Activated naive CD8-positive, alpha-beta T cell treated with anti-CD3 and anti-CD28 coated beads, Interleukin-2, amount 50 U/mL, for 24 hours (primary cell): ENCODE measurements at regions not wholly inside any gene's neighbourhood (a gene's known extent, or its start where the extent isn't known, plus 50 kb on each side); places are given as distances from the start of the nearest gene placed in this dataset.

ENCODE experiments used
- ATAC-seq: fragments of 150-1000 bp; cut with Tn5 transposase; one replicate; pipeline ENCODE4 v1.10.0; 2021
- DNase-seq: peaks from one replicate; pipeline ENCODE4 v3.0.0; 2021
- H3K27ac Mint-ChIP-seq: one replicate; pipeline ENCODE4 v1.8.0; 2021; ENCODE audit warnings: mild to moderate bottlenecking, mixed read lengths
- H3K27me3 Mint-ChIP-seq: one replicate; pipeline ENCODE4 v1.8.0; 2021; ENCODE audit warnings: mixed read lengths
- H3K36me3 Mint-ChIP-seq: one replicate; pipeline ENCODE4 v1.8.0; 2021; ENCODE audit warnings: low read depth, mixed read lengths
- H3K4me1 Mint-ChIP-seq: one replicate; pipeline ENCODE4 v1.8.0; 2021; ENCODE audit warnings: mixed read lengths
- H3K4me3 Mint-ChIP-seq: one replicate; pipeline ENCODE4 v1.8.0; 2021; ENCODE audit warnings: mild to moderate bottlenecking, moderate library complexity, mixed read lengths
- H3K9me3 Mint-ChIP-seq: one replicate; pipeline ENCODE4 v1.8.0; 2021; ENCODE audit warnings: mixed read lengths

DNA sequence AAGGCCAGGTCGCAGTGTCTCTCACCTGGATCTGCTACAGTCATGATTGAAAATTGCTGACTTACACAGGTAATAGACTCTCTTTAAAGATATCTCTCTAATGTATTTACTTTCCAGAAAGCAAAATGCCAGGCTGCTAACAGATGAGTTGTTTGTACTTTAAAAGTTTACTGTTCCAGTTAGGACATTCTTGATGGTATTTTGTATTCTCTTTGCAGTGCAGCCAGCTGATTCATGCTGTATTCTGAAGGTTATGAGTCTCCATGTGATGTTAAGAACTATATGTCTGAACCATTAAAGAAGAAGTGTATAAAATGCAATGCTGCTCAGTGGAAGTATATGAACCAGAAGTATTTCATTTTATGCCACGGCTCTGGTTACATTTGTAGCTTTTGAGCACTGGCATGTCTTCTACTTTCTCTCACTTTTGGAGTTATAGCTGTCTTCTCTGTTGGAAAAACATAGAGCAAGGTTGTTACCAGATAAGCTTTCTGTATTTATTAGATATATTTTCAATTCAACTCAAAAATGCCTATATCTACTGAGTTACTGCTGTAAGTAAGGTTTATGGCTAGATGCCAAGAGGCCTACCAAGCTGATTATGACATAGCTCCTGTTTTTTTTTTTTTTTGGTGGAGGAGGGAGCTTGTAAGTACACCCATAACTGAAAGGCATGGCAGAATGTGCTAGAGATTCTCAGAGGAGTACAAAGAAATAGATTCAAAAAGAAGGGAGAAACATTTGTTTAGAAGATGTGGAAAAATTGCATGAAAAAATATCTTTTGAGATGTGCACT, 130.5 kb upstream of the MAN1A1 start:
- Mint-ChIP-seq H3K9me3 (peaks cover 3% of the 10 kb centered on the region), H3K4me1 (no peaks in the 10 kb centered on the region), H3K4me3 (no peak overlapping the region), H3K36me3 (no peaks in the 10 kb centered on the region), H3K27me3 (peaks cover 3% of the 10 kb centered on the region), H3K27ac (no peak overlapping the region)
- DNase-seq (no peak), ATAC-seq (no peak)

DNA sequence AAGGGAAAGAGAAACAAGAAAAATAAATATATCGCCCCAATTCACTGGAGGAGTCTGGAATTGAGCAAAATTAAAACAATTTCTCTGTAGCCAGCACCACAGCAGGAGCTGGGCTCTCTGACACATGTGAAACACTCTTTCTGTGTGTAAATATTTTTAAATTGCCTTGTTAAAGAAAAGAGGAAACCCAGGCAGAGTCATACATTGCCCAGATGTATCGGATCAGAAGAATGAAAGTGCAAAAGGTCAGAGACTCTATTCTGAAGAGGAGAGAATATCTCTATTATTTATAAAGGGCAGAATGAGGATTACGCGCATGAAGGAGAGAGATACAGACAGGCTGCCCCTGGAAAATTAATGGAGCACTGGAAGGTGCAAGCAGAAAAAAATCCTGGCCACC, 127.0 kb upstream of the MAN1A1 start:
- peaks cover 4% of the 10 kb centered on the region for H3K9me3 Mint-ChIP-seq
- H3K4me3 Mint-ChIP-seq, result no peak overlapping the region
- ATAC-seq (no peak), DNase-seq (no peak)
- no peaks in the 10 kb centered on the region for H3K27me3 Mint-ChIP-seq
- no peaks in the 10 kb centered on the region for H3K4me1 Mint-ChIP-seq
- H3K36me3 Mint-ChIP-seq, result no peaks in the 10 kb centered on the region
- H3K27ac Mint-ChIP-seq, result no peak overlapping the region

DNA sequence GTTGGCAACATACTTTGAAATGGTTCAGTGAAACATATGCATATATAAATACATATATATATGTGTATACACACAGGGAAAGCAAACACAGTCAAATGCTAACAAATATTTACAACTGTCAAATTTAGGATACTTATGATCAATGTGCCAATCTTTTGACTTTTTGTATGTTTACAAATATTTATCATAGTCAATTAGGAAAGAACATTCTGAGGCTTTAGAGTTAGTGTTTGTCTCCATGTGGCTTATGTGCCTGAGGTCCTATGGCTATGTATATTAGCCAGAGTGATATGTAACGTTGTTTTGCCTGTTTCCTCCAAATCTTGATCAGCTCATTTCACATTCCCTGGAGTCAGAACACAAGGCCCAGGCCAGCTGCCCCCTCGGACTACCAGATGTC, 126.5 kb upstream of the MAN1A1 start:
- ATAC-seq (no peak), DNase-seq (no peak)
- no peaks in the 10 kb centered on the region for H3K27me3 Mint-ChIP-seq
- H3K4me3 Mint-ChIP-seq, result no peak overlapping the region
- H3K9me3 Mint-ChIP-seq, result peaks cover 4% of the 10 kb centered on the region
- H3K36me3 Mint-ChIP-seq, result no peaks in the 10 kb centered on the region
- H3K27ac Mint-ChIP-seq, result no peak overlapping the region
- peaks cover 2% of the 10 kb centered on the region for H3K4me1 Mint-ChIP-seq

DNA sequence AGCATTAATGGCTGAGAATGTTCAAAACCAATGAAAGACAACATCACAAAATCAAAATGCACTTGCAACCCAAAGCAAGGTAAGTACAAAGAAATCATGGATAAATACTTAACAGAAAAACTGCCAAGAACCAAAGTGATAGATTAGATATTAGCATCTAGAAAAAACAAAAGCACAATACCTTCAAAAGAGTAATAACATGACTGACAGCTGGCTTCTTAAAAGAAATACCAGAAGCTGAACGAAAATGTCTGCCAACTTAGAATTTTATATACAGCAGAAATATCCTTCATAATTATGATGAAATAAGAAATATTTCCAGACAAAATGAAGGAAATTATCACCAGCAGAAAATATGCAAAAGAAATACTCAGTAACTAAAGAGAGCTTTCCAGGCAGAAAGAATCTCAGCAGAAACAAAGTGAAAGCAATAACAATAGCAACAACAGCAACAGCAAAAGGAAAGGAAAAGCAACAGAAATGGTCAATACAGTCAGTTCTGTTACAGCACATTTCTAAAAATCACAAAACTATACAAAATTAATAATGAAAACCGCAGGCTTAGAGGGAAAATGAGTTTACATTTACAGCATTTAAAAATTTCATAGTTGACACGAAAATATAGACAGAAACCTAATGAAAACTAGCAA, 121.5 kb upstream of the MAN1A1 start:
- Mint-ChIP-seq H3K27ac (no peak overlapping the region), H3K9me3 (peaks cover 10% of the 10 kb centered on the region), H3K4me3 (no peak overlapping the region), H3K27me3 (no peaks in the 10 kb centered on the region), H3K36me3 (no peaks in the 10 kb centered on the region), H3K4me1 (peaks cover 6% of the 10 kb centered on the region)
- ATAC-seq, result no peak
- no peak for DNase-seq

DNA sequence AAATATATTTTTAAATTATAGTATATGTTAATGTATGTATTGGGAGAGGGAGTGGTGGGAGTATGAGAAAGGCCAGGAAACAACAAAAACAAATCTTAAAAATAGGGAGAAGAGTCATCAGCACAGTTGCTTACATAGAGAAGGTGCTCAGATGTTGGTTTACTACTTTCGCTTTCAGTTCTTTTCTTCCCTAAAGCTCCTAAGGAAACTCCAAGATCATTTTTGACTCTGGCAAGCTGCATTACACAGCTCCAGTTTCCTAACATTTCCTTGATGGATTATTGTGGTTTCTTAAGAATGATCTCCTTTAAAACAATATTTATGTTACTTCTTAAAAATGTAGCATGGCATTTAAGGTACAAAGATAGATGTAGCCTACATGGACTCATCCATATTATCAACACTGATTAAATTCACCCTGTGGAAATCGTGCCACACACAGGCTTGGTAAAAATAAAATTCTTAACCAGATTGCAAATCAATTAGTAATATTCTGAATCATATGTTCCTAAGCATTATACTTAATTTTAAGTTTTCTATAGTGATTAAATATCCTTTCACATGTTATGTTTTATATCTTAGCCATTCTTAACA, 118.0 kb upstream of the MAN1A1 start:
- ATAC-seq (no peak), DNase-seq (no peak)

DNA sequence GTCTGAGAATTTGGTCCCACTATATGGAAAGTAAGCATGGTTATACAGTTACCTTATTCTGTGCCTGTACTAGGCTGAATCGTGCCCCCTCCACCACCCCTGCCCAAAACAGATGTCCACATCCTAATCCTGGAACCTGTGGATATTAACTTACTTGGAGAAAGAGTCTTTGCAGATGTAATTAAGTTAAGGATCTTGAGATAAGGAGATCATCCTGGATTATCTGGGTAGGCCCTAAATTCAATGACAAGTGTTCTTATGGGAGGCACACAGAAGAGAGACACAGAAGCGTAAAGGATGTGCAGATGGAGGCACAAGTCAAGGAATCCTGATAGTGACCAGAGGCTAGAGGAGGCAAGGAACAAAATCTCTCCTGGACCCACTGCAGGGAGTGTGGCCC, 116.7 kb upstream of the MAN1A1 start:
- H3K36me3 Mint-ChIP-seq, result no peaks in the 10 kb centered on the region
- no peak overlapping the region for H3K27ac Mint-ChIP-seq
- peaks cover 20% of the 10 kb centered on the region for H3K4me1 Mint-ChIP-seq
- no peak overlapping the region for H3K4me3 Mint-ChIP-seq
- H3K9me3 Mint-ChIP-seq, result peaks cover 13% of the 10 kb centered on the region
- peaks cover 3% of the 10 kb centered on the region for H3K27me3 Mint-ChIP-seq
- ATAC-seq (no peak), DNase-seq (no peak)

More for the DNA sequence above, 118.0 kb upstream of the MAN1A1 start:
- Mint-ChIP-seq H3K4me3 (no peak overlapping the region), H3K27ac (no peak overlapping the region), H3K36me3 (no peaks in the 10 kb centered on the region), H3K27me3 (peaks cover 1% of the 10 kb centered on the region), H3K9me3 (peaks cover 8% of the 10 kb centered on the region), H3K4me1 (peaks cover 19% of the 10 kb centered on the region)

DNA sequence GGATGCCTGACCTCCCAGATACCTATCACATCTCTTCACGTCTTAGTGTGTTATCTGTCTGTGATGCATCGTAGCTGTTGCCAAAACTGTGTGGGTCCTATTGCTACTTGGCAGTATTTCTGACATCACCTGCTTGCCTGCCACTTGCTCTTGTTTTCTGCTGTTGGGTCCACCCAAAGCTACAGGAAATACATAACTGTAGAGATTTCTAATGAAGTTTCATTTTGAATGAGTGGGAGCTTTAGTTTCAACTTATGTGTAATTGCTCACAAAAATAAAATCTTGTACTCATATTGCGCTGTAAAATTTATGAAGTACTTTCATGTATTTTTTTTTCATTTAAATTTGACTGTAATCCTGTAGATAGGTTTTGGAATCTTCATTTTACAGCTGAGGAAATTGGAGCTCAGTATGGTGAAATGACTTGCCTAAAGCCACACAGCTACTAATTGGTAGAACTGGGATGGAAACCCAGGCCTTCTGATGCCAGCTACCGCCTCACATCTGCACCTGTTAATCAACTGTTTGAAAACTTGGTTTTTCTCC, 113.6 kb upstream of the MAN1A1 start:
- peaks cover 12% of the 10 kb centered on the region for H3K9me3 Mint-ChIP-seq
- peak; percentile 63 for ATAC-seq
- no peak overlapping the region for H3K4me3 Mint-ChIP-seq
- H3K27me3 Mint-ChIP-seq, result peaks cover 3% of the 10 kb centered on the region
- H3K36me3 Mint-ChIP-seq, result no peaks in the 10 kb centered on the region
- no peak for DNase-seq
- H3K4me1 Mint-ChIP-seq, result peaks cover 23% of the 10 kb centered on the region
- H3K27ac Mint-ChIP-seq, result no peak overlapping the region

DNA sequence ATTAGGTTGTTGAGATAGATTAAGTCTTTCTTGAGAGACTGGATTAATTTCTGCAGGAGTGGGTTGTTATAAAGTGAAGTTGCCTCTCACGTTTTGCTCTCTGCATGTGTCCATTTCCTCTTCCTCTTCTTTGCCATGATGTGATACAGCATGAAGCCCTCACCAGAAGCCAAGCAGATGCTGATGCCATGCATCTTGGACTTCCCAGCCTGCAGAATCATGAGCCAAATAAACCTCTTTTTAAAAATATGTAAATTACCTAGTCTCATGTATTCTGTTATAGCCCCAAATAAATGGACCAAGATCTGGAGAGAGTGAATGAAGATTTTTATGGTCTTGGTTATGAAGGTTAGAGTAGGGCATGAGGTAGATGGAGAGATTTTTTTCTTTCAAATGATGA, 111.6 kb upstream of the MAN1A1 start:
- DNase-seq (no peak), ATAC-seq (no peak)
- peaks cover 19% of the 10 kb centered on the region for H3K4me1 Mint-ChIP-seq
- peaks cover 3% of the 10 kb centered on the region for H3K27me3 Mint-ChIP-seq
- H3K4me3 Mint-ChIP-seq, result no peak overlapping the region
- peaks cover 12% of the 10 kb centered on the region for H3K9me3 Mint-ChIP-seq
- H3K36me3 Mint-ChIP-seq, result no peaks in the 10 kb centered on the region
- H3K27ac Mint-ChIP-seq, result no peak overlapping the region

DNA sequence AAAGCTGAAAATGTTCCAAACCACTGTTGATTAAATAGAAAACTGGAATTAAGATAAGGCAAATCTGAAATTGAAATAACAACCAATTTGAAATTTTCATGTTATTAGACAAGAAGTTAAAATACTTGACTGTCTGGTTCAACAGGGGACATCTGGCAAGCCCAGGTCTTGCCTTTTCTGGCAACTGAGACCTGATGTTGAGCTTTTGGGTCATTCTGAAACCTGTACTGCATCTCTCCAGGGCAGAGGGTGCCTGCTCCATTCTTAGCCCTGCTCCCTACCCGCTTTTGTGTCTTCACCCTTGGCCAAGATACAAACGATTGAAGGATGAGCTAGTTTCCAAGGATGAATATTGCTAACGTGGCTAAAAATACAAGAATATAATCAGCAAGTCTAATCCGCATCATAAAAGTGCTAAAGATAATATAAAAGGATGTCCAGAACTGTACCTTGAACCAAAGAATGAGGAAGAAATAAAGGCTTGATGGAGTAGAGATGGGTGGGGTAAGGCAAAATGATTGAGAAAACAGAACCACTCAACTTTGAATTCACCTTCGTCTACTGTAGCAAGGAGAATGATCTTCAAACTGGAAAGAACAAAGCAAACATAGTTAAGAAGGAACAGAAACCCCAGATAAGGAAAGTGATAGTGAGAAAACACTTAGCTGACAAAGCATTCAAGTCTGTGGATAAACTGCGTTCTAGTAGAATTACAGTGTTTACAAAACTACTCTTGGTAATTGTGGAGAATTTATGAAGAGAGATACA, 109.8 kb upstream of the MAN1A1 start:
- Mint-ChIP-seq H3K4me1 (peaks cover 19% of the 10 kb centered on the region), H3K9me3 (peaks cover 12% of the 10 kb centered on the region), H3K27ac (no peak overlapping the region), H3K4me3 (no peak overlapping the region), H3K27me3 (peaks cover 2% of the 10 kb centered on the region), H3K36me3 (no peaks in the 10 kb centered on the region)
- ATAC-seq (no peak), DNase-seq (no peak)

DNA sequence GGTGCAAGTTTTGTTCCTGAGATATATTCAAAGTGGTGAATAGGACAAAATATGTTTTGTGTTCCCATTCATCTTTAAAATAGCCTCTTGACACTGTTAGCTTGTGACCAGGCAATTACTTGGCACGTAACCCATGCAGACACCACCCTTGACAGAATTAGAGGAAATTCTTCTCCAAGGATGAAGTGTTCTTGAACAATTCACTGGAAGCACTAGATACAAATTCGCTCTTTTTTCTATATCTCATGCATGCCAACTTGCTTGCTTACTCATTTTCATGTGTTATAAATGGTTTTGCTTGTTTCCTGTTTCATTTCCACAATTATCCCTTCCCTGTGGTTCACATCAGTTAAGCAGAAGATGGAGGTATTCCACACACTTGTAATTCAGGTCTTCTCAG, 105.2 kb upstream of the MAN1A1 start:
- peaks cover 3% of the 10 kb centered on the region for H3K27me3 Mint-ChIP-seq
- H3K27ac Mint-ChIP-seq, result no peak overlapping the region
- no peaks in the 10 kb centered on the region for H3K36me3 Mint-ChIP-seq
- DNase-seq (no peak), ATAC-seq (no peak)
- peaks cover 3% of the 10 kb centered on the region for H3K9me3 Mint-ChIP-seq
- peaks cover 9% of the 10 kb centered on the region for H3K4me1 Mint-ChIP-seq
- no peak overlapping the region for H3K4me3 Mint-ChIP-seq

DNA sequence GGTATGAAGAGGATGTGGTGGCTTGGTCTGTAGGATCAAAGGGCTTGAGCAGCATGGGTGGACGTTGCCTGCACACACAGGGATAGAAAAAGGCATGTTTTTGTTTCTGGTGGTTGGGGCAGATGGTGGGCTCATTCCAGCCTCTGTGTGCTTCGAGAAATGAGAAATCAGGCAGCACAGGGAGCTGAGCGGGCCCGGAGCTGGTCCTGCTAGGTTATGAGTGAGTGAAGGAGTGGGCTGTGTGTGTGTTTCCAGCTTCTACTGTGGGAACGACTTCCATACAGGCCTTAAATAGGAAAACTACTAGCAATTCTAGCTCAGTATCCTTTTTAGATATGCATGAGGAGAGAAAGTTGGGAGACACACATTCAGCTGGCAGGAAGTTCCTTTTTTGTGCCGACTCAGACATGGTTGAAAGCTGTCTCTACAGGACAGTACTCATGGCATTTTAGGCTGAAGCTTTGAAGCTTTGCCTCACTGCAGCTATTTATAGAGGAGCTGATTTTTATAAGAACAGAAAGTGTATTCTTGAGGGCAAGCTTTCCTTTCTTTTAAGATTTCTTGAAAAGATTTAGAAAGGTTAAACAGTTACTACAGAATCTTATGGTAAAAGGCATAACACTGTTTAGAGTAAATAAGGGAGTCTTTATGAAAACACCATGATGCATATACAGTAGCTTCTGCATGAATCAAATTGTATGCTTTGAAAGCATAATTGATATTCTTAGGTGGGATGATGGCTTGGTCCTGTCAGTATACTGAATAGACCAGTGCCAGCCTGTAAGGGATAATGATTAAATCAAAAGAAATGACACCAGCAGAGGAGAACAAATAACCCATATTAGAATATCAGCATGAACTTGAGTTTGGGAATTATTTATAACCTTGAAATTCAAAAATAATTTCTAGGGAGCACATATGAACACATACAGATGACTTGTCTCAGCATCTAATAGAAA, 104.0 kb upstream of the MAN1A1 start:
- Mint-ChIP-seq H3K4me3 (no peak overlapping the region), H3K9me3 (peaks cover 3% of the 10 kb centered on the region), H3K36me3 (no peaks in the 10 kb centered on the region), H3K4me1 (peaks cover 7% of the 10 kb centered on the region), H3K27me3 (peaks cover 3% of the 10 kb centered on the region), H3K27ac (no peak overlapping the region)
- ATAC-seq (no peak), DNase-seq (no peak)

DNA sequence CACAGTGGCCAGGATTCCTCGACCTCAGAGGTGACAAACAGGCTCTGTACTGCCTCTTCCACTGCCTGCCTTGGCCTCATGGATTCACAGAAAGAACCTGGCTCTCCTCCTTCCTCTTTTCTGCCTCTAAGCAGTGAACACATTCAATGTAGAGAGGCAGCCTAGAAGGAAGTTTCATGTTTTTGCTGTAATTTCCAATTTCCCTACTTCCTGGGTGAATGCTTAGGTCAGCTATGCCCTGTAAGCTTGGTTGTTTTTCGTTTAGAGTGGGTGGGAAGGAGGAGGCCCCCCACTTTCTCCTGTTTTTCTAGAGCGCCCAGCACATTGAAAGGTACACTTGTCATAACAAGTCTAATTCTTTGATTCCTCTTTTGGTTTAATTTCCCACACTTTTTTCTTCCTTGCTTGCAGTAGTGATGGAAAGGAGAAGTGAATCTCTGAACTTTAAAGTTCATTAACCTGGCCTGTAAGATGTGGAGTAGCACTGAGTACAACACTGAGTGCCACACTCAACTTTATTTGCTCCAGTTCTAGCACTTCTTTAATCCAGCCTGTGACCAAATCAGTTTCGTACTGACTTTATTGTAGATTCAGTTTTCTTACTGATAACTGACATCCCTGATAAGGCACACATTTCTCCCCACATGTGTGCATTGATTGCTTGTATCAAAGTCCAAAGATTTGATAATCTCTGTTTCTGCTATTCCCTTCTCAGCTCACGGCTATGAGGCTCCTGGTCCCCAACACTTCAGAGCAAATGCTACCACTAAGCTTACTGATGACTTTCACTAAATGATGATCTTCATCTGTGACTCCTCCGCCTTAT, 100.0 kb upstream of the MAN1A1 start:
- peaks cover 21% of the 10 kb centered on the region for H3K4me1 Mint-ChIP-seq
- H3K27ac Mint-ChIP-seq, result no peak overlapping the region
- no peak for ATAC-seq
- no peak overlapping the region for H3K4me3 Mint-ChIP-seq
- H3K27me3 Mint-ChIP-seq, result peaks cover 3% of the 10 kb centered on the region
- no peaks in the 10 kb centered on the region for H3K36me3 Mint-ChIP-seq
- DNase-seq, result no peak
- peaks cover 3% of the 10 kb centered on the region for H3K9me3 Mint-ChIP-seq

DNA sequence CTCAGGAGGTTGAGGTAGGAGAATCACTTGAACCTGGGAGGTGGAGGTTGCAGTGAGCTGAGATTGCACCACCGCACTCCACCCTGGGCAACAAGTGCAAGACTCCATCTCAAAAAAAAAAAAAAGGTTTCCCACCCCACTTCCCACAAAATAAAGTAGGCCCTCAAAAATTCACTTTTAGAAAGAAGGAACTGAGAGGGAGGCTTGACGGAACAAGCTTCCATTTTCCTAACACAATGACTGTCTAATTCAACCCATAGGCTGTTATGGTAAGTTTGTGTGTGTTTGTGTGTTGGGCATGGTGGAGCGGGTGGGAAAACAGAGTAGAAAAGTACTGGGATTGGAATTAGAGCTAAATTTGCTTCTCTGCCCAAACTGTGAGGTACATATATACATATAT, 98.4 kb upstream of the MAN1A1 start:
- no peaks in the 10 kb centered on the region for H3K36me3 Mint-ChIP-seq
- peaks cover 1% of the 10 kb centered on the region for H3K9me3 Mint-ChIP-seq
- peaks cover 27% of the 10 kb centered on the region for H3K4me1 Mint-ChIP-seq
- ATAC-seq (no peak), DNase-seq (no peak)
- H3K27me3 Mint-ChIP-seq, result peaks cover 3% of the 10 kb centered on the region
- H3K4me3 Mint-ChIP-seq, result no peak overlapping the region
- H3K27ac Mint-ChIP-seq, result no peak overlapping the region
